HT-29 (cell line): ENCODE measurements at regions not wholly inside any gene's neighbourhood (a gene's known extent, or its start where the extent isn't known, plus 50 kb on each side); places are given as distances from the start of the nearest gene placed in this dataset.
"Not testable (repeated sequence)": the region's sequence is repeated elsewhere in the genome, so short reads cannot be mapped to it uniquely, and the experiment has no call there.

Experiments
- DNase-seq: peaks from one replicate; pipeline ENCODE4 v3.0.0-alpha.2; 2015; ENCODE audit warnings: low spot score

DNA sequence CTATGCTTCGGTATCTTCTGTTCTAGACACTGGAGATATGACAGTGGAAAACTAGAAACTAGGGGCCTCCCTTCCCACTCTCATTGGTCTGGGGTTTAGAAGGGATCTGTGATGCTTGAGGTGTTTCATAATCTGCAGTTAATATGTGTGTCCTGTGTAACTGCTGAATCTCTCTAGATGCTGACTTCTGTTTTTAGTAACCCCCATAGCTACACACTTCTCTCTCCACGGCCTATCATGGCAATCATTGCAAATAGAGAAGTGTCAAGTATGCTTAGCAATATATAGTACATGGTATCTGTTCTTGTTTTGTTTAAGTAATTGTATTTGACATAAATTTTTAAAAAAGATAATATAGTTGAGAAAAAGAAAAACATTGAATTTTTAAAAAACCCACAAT lies 394.6 kb upstream of the MMS22L start:
- DNase-seq: no peak

DNA sequence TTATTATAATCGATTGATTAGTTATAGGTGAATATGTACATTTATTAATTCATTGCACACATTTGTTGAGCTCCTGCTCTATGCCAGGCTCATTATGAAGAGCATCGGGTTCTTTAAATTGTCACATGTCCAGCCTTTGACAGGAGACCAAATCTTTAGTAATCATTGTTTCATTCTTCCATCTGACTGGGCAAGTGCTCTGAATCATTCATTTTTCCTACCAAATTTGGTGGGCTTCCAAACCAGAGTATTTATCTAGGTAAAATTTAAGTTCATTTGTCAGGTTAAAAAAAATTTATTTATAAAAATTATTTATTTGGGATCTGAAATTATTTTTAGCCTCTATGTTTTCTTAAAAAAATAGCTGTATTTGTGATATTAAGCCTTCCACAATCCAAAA lies 404.9 kb upstream of the MMS22L start:
- DNase-seq: no peak

DNA sequence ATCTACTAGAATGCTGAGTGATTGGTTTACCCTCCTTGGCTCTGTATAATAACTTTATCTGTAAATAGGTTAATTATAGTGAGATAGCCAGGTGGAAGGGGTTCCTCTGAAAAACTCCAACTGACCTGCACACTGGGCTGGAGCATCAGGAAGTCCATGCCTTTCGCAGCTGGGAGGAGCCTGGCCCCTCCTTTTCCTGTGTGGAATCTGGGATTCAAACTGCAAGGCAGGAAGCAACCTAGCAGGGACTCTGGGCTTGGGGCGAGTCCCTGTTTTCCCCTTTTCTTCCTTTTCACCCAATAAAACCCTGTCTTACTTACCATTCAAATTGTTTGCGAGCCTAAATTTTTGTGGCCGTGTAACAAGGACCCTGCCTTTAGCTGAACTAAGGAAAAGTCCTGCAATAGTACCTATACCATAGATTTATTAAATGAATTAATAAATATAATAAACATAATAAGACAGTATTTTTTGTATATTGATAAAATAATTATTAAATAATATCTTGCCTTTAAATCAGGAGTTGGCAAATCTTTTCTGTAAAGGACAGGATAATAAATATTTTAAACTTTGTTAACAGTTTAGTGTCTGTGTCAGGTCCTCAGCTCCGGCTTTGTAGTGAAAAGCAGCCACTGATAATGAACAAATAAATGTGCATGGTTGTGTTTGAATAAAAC lies 406.2 kb upstream of the MMS22L start:
- DNase-seq: no peak

DNA sequence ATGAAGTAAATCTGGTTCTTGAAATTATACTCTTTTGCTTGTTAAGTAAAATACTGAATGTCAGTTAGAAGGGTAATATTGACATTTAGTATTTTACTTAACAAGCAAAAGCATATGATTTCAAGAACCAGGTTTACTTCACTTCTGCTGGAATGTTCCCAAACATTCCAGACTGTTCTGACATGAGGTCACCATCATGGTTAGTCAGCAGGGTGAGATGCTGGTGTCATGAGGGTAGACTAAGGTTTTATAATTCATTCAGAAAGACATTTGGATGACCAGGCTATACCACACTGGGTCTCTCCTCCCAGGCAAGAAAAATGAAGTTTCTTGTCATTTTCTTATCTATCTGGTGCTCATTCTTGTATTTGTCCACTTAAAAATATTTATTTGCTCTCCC lies 414.4 kb upstream of the MMS22L start:
- no peak for DNase-seq

DNA sequence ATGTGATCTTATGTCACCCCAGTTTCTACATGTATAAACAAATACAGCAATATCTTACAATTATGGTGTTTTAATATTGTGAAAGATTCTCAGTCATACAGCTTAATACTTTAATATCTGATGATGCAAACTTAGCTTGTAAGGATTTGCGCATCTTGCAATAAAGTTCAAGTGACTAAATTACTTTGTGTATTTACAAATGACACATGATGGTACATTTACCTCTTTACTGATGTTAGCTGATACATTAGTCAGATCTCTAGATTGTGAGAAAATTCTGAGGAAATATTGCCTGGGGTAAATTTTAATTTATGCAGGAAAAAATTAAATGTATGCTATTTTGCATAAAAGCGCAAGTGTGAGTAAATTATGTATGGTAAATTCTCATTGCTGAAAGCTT lies 418.8 kb upstream of the MMS22L start:
- no peak for DNase-seq

DNA sequence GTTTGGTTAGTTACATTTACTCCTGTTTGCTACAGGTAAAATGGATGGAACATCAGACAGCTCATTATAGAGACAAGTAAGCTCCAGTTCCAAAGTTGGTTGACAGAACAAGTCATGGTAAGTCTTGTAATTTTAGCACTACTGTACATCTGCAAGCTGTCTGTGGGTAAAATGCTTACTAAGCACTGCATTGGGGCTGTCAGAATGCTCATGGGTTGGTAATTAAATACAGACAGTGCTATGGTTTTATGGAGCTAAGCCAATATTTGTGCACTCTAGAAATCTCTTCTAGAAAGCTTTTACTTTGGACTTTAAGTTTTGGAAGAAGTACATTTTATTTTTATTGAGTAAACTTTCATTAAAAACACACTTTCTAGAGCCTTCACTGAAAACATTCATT lies 419.2 kb upstream of the MMS22L start:
- DNase-seq: no peak

DNA sequence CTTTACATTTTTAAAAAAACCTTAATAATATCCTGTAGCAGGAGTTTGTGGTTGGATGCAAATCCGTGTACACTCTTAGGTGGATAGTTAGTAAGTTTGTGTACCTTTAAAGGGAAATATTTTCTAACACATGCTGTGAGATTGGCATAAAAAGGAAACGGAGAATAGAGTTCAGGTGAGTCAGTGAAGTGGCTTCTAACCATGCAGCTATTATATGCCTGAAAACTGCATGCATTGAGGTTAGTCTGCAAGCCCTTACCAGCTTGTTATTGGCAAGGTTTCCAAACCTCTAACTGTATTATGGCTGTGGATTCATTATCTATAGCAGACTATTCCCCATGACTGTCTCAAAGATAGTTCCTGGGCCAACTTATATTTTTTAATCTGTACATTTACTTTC lies 420.6 kb upstream of the MMS22L start:
- no peak for DNase-seq

DNA sequence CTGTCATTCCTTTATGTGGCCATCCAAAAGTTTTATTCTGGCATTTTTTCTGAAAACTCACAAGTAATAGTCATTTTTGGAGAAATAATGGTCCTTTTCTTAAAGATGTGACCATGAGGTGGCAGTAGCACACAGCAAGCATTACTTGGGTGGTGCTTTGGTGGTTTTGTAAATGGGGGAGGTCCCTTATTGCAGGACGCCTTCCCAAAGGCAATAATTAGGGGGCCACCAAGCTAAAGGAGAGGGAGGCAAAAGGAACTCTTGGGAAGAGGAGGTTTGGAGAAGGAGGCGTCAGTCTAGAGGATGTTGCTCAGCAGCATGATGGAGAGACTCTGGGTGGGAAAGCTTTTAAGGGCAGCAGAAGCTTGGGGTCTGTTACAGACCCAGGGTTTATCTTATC lies 422.6 kb upstream of the MMS22L start:
- peak; percentile 8 for DNase-seq

DNA sequence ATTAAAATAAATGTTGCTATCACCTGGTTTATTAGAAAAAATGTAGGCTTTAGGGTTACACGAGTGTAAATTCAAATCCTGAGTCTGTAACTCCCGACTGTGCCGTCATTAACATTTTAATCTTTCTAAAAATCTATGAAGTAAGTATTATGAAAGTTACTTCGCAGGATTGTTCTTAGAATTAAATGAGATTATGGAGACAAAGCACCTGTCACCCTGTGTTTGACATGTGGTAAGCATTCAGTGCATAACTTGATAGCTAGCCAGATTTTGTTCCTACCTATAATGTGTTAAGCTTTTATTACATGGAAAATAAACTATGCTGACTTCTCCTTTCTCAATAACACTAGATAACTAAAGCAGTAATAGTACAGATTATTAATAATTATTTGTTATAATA lies 429.7 kb upstream of the MMS22L start:
- DNase-seq: no peak

DNA sequence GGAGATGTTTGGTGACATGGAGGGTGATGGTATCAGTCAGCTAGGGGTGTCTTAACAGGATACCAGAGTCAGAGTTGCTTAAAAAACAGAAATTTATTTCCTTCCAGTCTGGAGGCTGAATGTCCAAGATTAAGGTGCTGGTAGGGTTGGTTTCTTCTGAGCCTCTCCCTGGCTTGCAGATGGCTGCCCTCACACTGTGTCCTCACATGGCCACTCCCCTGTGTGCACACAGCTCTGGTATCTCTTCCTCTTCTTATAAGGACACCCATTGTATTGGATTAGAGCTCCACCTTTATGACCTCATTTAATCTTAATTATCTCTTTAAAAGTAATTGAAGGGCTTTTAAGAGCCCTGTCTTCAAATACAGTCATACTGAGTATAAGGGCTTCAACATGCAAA lies 431.8 kb upstream of the MMS22L start:
- DNase-seq: no peak

DNA sequence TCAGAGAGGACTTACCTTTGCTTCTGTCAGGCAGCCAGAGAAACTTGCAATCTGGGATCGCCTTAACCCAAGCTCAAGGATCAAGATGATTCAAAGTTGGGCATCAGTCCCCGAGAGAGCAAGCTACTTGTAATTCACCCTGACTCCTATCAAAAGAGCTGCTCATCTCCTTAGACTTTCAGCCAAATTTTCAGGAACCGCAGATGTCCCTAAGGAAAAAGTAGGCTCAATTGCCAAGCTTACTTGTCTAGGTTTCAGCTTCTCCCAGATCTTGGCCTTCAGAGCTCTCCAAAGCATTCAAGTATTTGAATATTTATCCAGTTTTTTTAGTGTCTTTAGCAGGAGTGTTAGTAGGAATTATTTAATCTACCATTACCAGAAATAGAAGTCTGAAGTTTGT lies 434.1 kb upstream of the MMS22L start:
- no peak for DNase-seq

DNA sequence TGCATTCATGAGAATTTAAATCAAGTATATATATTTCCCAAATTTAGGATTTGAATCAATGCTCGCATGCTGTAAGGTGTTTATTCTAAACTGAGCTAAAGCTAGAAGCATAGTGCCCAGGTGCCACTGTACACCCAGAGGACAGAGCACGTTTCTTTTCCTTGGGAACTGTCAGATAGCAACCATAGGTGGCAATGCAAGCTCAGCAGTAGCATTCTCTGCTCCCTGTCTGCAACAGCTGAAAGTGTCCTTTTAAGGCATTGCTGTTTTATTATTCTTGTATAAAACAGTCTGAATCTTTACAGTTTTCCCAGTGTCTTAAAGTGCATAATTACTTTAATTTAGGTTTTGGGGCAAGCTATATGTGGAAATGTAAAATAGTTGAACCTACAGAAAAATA lies 443.4 kb upstream of the MMS22L start:
- peak; percentile 4 for DNase-seq

DNA sequence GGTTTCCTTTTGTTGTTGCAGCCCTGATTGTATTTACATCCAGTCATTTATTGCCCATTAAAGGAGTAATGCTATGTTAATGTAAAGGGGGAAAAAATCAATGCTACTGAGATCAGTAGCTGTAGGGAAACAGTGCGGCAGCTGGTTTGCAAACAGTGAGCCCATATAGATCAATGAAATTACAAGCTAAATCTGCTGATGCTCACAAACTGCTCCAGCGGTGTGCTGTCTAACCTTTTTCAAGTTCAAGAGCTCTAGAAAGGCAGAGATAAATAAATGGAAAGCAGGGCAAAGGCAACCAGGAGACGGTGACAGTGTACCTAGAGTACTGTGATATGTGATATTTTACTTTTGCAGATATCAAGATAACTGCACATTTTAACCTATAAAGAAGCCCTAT lies 449.0 kb upstream of the MMS22L start:
- no peak for DNase-seq

DNA sequence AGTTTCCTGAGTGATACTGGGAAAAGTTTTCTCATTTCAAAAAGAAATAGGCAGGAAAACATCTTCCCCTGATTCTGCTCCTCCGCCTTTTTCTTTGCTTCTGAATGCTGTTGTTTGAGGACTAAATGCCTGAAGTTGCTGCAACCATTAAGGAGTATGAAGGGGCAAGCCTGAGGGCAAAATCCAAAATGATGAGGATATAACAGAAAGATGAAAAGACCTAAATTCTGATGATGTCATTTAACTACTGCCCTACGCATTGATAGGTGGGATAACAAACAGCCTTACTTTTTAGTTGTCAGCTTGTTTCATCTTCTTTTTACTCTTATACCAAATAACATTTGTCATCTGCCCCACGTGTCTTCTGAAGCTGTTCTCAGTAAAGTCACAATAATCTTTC lies 474.6 kb upstream of the MMS22L start:
- DNase-seq: no peak

DNA sequence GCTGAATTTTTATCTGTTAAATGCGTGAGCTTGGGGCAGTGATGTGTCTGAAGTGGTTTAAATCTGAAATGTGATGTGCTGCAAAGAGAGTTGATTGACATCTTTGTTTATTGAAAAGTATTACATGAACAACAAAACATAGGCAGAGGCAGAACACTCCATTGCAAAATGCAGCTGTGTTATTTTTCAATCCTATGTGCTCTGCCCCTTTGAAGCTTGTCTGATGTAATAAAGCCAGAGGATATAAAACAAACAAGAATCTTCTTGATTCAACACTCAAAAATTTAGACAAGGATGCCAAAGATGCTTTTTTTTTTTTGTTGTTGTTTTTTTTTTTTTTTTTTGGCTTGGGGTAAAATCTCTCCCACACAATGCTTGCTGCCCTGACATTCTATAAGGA lies 482.4 kb upstream of the MMS22L start:
- DNase-seq: no peak

DNA sequence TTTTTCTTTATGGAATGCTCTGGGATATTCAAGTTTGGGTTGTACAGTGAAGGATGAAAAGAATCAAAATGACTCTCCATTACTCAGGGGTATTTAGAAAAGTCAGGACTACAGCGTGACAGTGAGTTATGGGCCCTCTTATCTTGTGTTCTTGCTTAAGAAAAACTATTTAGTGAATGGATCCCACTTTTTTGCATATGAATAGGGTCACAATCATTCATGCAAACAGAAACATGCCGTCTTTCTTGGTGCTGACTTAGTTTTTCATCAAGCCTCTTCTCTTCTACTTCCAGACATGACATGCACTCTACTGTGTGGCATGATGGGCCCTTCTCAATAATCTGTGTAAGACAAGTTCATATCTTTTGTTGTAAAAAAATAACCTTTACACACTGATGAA lies 488.4 kb upstream of the MMS22L start:
- no peak for DNase-seq

DNA sequence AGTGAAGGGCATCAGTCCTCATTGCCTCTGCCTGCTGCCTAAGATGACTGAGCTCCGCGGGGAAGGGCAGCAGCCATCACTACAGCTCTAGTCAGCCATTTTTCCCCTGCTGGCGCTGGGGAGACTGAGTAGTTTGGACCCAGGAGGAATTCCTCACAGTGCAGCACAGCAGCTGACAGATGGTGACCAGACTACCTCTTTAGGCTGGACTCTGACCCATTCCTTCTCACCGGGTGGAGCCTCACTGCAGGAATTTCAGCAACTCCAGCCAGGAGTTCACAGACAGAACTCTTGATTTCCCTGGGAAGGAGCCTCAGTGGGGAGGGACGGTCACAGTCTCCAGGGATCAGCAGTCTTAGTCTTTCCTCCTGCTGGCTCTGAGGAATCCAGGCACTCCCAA lies 492.0 kb upstream of the MMS22L start:
- peak; percentile 22 for DNase-seq

DNA sequence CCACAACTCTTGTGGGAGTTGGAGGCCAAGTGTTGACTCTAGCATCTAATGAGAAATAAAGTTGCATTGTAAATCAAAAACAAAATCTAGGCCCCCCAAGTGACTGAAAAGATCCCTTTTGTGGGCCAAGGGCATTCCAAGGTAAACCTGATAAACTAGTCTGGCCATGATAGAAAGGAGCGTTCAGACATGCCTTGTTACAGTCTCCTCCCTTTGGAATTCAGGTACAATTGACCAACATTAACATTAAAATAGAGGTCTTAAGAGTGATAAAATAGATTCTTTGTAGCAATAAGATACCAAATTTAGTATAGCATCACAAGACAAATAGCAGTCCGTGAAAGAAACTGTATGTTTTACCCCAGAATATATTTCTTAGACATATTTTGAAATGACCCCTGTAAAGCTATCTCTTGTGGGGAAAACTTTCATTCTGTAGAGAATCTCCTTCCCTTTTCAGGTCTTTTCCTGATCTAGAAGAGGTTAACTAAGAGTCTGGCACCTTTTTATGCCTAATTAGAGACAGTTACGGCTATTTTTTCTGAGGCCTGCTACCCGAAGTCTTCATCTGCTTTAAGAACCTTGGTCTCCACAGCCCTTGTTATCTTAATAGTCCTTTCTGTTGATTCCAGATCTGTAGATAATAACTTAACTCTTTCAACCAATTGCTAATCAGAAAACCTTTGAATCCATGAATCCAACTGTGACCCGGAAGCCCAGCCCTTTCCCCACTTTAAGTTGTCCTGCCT lies 495.4 kb upstream of the MMS22L start:
- no peak for DNase-seq

DNA sequence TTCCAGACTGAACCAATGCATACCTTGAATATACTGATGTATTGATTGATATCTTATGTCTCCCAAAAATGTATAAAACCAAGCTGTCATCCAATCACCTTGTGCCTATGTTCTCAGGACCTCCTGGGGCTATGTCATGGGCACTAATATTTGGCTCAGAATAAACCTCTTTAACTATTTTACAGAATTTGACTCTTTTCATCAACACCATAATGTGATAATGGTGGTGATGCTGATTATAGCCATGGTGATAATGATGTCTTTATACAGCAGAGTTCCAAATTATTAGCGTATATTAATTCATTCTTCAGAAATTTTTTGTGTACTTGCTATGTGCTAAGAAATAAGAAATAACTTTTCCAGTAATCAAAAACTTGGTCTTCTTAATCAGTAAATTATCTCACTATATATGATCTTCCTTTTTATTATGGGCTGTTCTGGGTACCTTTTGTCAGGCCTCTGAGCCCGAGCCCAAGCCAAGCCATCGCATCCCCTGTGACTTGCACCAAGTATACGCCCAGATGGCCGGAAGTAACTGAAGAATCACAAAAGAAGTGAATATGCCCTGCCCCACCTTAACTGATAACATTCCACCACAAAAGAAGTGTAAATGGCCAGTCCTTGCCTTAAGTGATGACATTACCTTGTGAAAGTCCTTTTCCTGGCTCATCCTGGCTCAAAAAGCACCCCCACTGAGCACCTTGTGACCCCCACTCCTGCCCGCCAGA lies 496.2 kb upstream of the MMS22L start:
- DNase-seq: not testable (repeated sequence)

DNA sequence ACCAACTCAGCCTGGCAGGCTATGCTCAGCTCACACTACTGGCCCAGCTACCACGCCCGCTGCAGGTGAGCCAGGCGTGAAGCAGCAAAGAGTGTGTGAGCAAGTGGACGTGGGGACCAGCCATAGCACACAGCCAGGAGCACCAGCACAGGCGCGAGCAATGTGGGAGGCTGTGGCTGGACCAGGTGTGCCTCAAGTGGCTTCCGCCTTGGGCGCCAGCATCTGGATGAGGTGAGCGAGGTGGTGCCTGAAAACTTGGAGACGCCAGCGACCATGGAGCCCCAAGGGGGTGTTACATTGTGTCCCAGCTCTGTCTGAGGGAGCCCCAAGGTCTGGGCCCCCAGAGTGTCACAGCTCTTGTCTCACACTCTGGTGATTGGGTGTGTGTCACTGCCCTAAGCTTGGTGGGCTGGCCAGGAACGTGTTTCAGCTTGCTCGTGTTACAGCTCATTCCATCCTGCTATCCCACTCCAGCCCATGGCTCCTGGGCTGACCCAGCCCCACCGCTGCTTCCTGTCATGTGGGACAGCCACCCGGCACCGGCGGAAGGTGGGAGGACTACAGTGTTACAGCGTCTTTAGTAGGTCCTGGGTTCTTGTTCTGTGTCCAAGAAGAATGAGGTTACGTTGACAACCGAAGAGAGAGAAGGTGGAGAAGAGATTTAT lies 508.0 kb upstream of the MMS22L start:
- DNase-seq: no peak

DNA sequence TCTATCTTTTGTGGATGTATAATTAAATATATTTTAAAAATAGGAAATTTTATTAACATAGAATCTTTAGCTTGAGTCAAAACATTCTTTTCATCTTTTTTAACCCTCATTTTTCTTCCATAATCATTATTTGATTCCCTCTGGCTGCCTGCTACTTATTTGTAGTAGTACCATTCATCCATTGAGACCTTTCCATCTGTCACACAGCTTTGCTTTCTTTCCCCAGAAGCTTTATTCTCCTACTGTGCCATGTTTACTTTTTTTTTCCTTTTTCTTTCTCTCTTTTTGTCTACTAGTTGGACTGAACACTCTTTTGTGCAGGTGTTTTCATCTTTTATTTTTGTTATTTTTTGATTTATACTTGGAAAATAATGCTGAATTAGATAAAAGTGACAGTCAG lies 522.6 kb upstream of the MMS22L start:
- no peak for DNase-seq

DNA sequence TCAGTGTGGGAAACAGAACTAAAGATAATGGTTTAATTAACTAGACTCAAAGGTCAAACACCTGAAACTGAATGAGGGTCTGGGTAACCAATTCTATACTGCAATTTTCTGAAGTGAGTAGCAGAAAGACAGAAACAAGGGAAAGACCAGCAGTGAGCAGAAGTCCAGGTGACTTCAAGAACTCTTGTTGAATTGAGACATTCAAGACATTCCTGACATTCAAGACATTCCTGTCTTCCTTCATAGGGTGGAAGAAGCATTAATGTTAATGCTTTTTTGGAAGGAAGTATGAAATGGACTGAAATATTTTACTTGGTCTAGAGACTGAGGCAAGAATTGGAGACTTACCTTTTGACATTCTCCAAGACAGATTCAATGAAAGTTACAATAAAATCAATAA lies 529.9 kb upstream of the MMS22L start:
- DNase-seq: no peak
